Lower leg skin (tissue), 3 donors: ENCODE measurements at regions not wholly inside any gene's neighbourhood (a gene's known extent, or its start where the extent isn't known, plus 50 kb on each side); places are given as distances from the start of the nearest gene placed in this dataset.

ENCODE experiments used
- CTCF ChIP-seq, 3 donors: fragments of 450-650 bp; IDR thresholded peaks; one replicate each; pipeline ENCODE4 v1.5.1; 2016; ENCODE audit warnings: antibody characterized with exemption in 3 of 3, mild to moderate bottlenecking in 3 of 3, moderate library complexity in 2 of 3
- POLR2A ChIP-seq, 2 donors: fragments of 450-650 bp; IDR thresholded peaks; one replicate each; pipeline ENCODE4 v1.6.1; 2016 to 2017; ENCODE audit warnings: antibody characterized with exemption in 2 of 2, mild to moderate bottlenecking in 1 of 2, moderate library complexity in 1 of 2

GRCh38 chr9:94441796-94442195 is 113.1 kb upstream of the PCAT7 start:
- no peak for TF ChIP-seq CTCF (IDR thresholded peaks at IDR 0.05)
- no peak for TF ChIP-seq POLR2A (IDR thresholded peaks at IDR 0.05)
